GM23338 (cell line): ENCODE measurements at regions not wholly inside any gene's neighbourhood (a gene's known extent, or its start where the extent isn't known, plus 50 kb on each side); places are given as distances from the start of the nearest gene placed in this dataset.

Experiments used
- ATAC-seq: fragments of 200-7000 bp; cut with Tn5 transposase; 3 replicates; pipeline ENCODE4 v1.9.1; 2020
- DNase-seq: peaks from one replicate; pipeline ENCODE4 v3.0.0-alpha.2; 2015; ENCODE audit warnings: low spot score
- H2AFZ ChIP-seq: fragments of 200-600 bp; sonication (generic); 2 replicates; pipeline ENCODE4 v1.8.0; 2016; ENCODE audit warnings: antibody characterized with exemption, mild to moderate bottlenecking, moderate library complexity
- H3F3A ChIP-seq: fragments of 200-600 bp; sonication (generic); replicated peaks from 2 replicates; pipeline ENCODE4 v1.8.0; 2017; ENCODE audit warnings: antibody characterized with exemption, mixed run types, low read depth
- H3K27ac ChIP-seq: fragments of 200-600 bp; sonication (generic); 2 replicates; pipeline ENCODE4 v1.6.1; 2016; ENCODE audit warnings: low read depth
- H3K27me3 ChIP-seq: fragments of 200-600 bp; sonication (generic); 2 replicates; pipeline ENCODE4 v1.8.0; 2016; ENCODE audit warnings: mild to moderate bottlenecking, mixed run types, moderate library complexity; ENCODE audit not compliant: insufficient read depth
- H3K36me3 ChIP-seq: fragments of 200-600 bp; sonication (generic); 2 replicates; pipeline ENCODE4 v1.8.0; 2016; ENCODE audit warnings: mild to moderate bottlenecking; ENCODE audit not compliant: insufficient read depth
- H3K4me1 ChIP-seq: fragments of 200-600 bp; sonication (generic); 2 replicates; pipeline ENCODE4 v1.8.0; 2016; ENCODE audit warnings: mild to moderate bottlenecking, moderate library complexity; ENCODE audit not compliant: insufficient read depth
- H3K4me2 ChIP-seq: fragments of 200-600 bp; sonication (generic); 2 replicates; pipeline ENCODE4 v1.7.1; 2017; ENCODE audit warnings: mixed run types
- H3K4me3 ChIP-seq: fragments of 200-600 bp; sonication (generic); 2 replicates; pipeline ENCODE4 v1.6.1; 2016; ENCODE audit warnings: mixed run types
- H3K79me2 ChIP-seq: fragments of 200-600 bp; sonication (generic); replicated peaks from 2 replicates; pipeline ENCODE4 v1.8.0; 2017; ENCODE audit warnings: mild to moderate bottlenecking; ENCODE audit not compliant: insufficient read depth
- H3K9me2 ChIP-seq: fragments of 200-600 bp; sonication (generic); 2 replicates; pipeline ENCODE4 v1.8.0; 2017; ENCODE audit not compliant: insufficient read depth
- H4K20me1 ChIP-seq: fragments of 200-600 bp; sonication (generic); replicated peaks from 2 replicates; pipeline ENCODE4 v1.8.0; 2017; ENCODE audit warnings: mild to moderate bottlenecking; ENCODE audit not compliant: insufficient read depth
- H3K27ac Mint-ChIP-seq: 2 replicates; pipeline ENCODE4 v1.8.0; 2020; ENCODE audit warnings: inconsistent platforms, mild to moderate bottlenecking, moderate library complexity, mixed read lengths
- H3K27me3 Mint-ChIP-seq: 3 replicates; pipeline ENCODE4 v1.8.0; 2022; ENCODE audit warnings: low read depth, mild to moderate bottlenecking, moderate library complexity, mixed read lengths, inconsistent platforms; ENCODE audit not compliant: insufficient read depth, poor library complexity
- H3K36me3 Mint-ChIP-seq: 3 replicates; pipeline ENCODE4 v1.8.0; 2021; ENCODE audit warnings: low read depth, mild to moderate bottlenecking, inconsistent platforms, moderate library complexity, mixed read lengths
- H3K4me1 Mint-ChIP-seq: 3 replicates; pipeline ENCODE4 v1.8.0; 2020; ENCODE audit warnings: mild to moderate bottlenecking, inconsistent platforms, mixed read lengths
- H3K4me3 Mint-ChIP-seq: 3 replicates; pipeline ENCODE4 v1.8.0; 2021; ENCODE audit warnings: moderate library complexity, mild to moderate bottlenecking, inconsistent platforms, mixed read lengths
- H3K9me3 Mint-ChIP-seq: 3 replicates; pipeline ENCODE4 v1.8.0; 2020; ENCODE audit warnings: moderate library complexity, mild to moderate bottlenecking, inconsistent platforms, mixed read lengths
- CREB1 ChIP-seq: fragments of 250-450 bp; sonication (Bioruptor Pico); IDR thresholded peaks from 2 replicates; pipeline ENCODE4 v1.5.0; 2020; ENCODE audit warnings: low read depth, mild to moderate bottlenecking, moderate library complexity
- CTCF ChIP-seq, 2 experiments: fragments of 200-600 bp in 1 of 2; sonication (generic) in 1 of 2; conservative IDR thresholded peaks; 2 replicates each; pipeline versions ENCODE4 v1.5.1 to v1.6.1; 2016 to 2017; ENCODE audit warnings: antibody characterized with exemption in 2 of 2, low read depth in 2 of 2, mild to moderate bottlenecking in 2 of 2, moderate library complexity in 1 of 2
- ETS1 ChIP-seq: IDR thresholded peaks from 2 replicates; pipeline ENCODE4 v1.6.1; 2016; ENCODE audit warnings: antibody characterized with exemption
- EZH2 ChIP-seq: fragments of 200-600 bp; sonication (generic); IDR thresholded peaks from one replicate; pipeline ENCODE4 v1.8.0; 2017; ENCODE audit warnings: antibody characterized with exemption, mild to moderate bottlenecking, low read depth; ENCODE audit not compliant: unreplicated experiment
- EZH2phosphoT487 ChIP-seq: fragments of 200-600 bp; sonication (generic); IDR thresholded peaks from one replicate; pipeline ENCODE4 v1.8.1; 2018; ENCODE audit warnings: antibody characterized with exemption; ENCODE audit not compliant: unreplicated experiment
- JUNB ChIP-seq: IDR thresholded peaks from one replicate; pipeline ENCODE4 v1.6.1; 2016; ENCODE audit warnings: antibody characterized with exemption; ENCODE audit not compliant: unreplicated experiment
- NANOG ChIP-seq: IDR thresholded peaks from 2 replicates; pipeline ENCODE4 v1.6.1; 2016; ENCODE audit warnings: antibody characterized with exemption, borderline replicate concordance
- POLR2AphosphoS5 ChIP-seq: IDR thresholded peaks from 2 replicates; pipeline ENCODE4 v1.6.1; 2016; ENCODE audit warnings: antibody characterized with exemption, low read depth
- REST ChIP-seq: IDR thresholded peaks from one replicate; pipeline ENCODE4 v1.6.1; 2018; ENCODE audit warnings: antibody characterized with exemption; ENCODE audit not compliant: unreplicated experiment
- STAT1 ChIP-seq: IDR thresholded peaks from one replicate; pipeline ENCODE4 v1.6.1; 2016; ENCODE audit warnings: antibody characterized with exemption; ENCODE audit not compliant: unreplicated experiment
- ZNF114 ChIP-seq: fragments of 250-450 bp; sonication (Bioruptor Pico); IDR thresholded peaks from 2 replicates; pipeline ENCODE4 v1.5.0; 2020; ENCODE audit warnings: mild to moderate bottlenecking, moderate library complexity
- ZNF331 ChIP-seq: fragments of 250-450 bp; sonication (Bioruptor Pico); IDR thresholded peaks from 2 replicates; pipeline ENCODE4 v1.5.0; 2020; ENCODE audit warnings: low read depth, mild to moderate bottlenecking, moderate library complexity

- TF ChIP-seq ETS1: no peak
- no peak for TF ChIP-seq EZH2
- TF ChIP-seq REST: no peak
- TF ChIP-seq JUNB: no peak
- TF ChIP-seq NANOG: no peak
- no peak for TF ChIP-seq STAT1
These were observed 452.3 kb upstream of the RAG2 start (continued) for GRCh38 chr11:37050311-37050710.

GRCh38 chr11:37040921-37041320 lies 442.9 kb upstream of the RAG2 start:
- no peak for ATAC-seq
- DNase-seq: no peak
- no peak overlapping the region for H2AFZ ChIP-seq
- no peaks in the 10 kb centered on the region for H3K4me1 Mint-ChIP-seq
- H4K20me1 ChIP-seq: no peaks in the 10 kb centered on the region
- 0 out of 2 replicates have a peak, but pooled peaks cover 8% of the 10 kb centered on the region for H3K36me3 ChIP-seq
- H3K9me3 Mint-ChIP-seq: peaks cover 97% of the 10 kb centered on the region
- H3K27ac Mint-ChIP-seq: no peak overlapping the region
- H3K4me3 ChIP-seq: no peak overlapping the region
- no peak overlapping the region for H3K27ac ChIP-seq
- H3K4me1 ChIP-seq: no peaks in the 10 kb centered on the region
- no peak overlapping the region for H3K4me2 ChIP-seq
- no peaks in the 10 kb centered on the region for H3K27me3 ChIP-seq
- no peaks in the 10 kb centered on the region for H3F3A ChIP-seq
- H3K9me2 ChIP-seq: no peaks in the 10 kb centered on the region
- no peaks in the 10 kb centered on the region for H3K27me3 Mint-ChIP-seq
- H3K79me2 ChIP-seq: no peaks in the 10 kb centered on the region
- H3K36me3 Mint-ChIP-seq: peaks cover 13% of the 10 kb centered on the region; the same call in 2 of the 3 replicates
- no peak overlapping the region for H3K4me3 Mint-ChIP-seq
- TF ChIP-seq ZNF114 (CRISPR knock-in tag) (no peak), EZH2 (no peak), ETS1 (no peak), CTCF (conservative IDR thresholded peaks at IDR 0.05; ENCODE audit: low read depth in 2 of 2) (no peak), REST (no peak), EZH2phosphoT487 (no peak), CREB1 (CRISPR knock-in tag) (no peak), JUNB (no peak), ZNF331 (CRISPR knock-in tag) (no peak), POLR2AphosphoS5 (no peak), NANOG (no peak), STAT1 (no peak)
